HL-60 (cell line): ENCODE measurements at regions not wholly inside any gene's neighbourhood (a gene's known extent, or its start where the extent isn't known, plus 50 kb on each side); places are given as distances from the start of the nearest gene placed in this dataset.

Experiments used
- DNase-seq, 2 experiments: peaks; one replicate each; pipeline ENCODE4 v3.0.0-alpha.2; 2010 to 2020; ENCODE audit warnings: low read depth in 1 of 2, low spot score in 1 of 2
- H3K27ac ChIP-seq: fragments of 250-450 bp; sonication (Bioruptor Pico); replicated peaks from 2 replicates; pipeline ENCODE4 v1.5.1; 2020; ENCODE audit warnings: mild to moderate bottlenecking, moderate library complexity
- H3K27me3 ChIP-seq: fragments of 250-450 bp; sonication (Bioruptor Pico); 2 replicates; pipeline ENCODE4 v1.5.1; 2021; ENCODE audit warnings: mild to moderate bottlenecking, moderate library complexity; ENCODE audit not compliant: insufficient read depth, poor library complexity, severe bottlenecking
- H3K4me3 ChIP-seq: replicated peaks from 2 replicates; pipeline ENCODE4 v1.5.1; 2011; ENCODE audit warnings: mild to moderate bottlenecking, control low read depth, low read length; ENCODE audit not compliant: insufficient read depth
- CTCF ChIP-seq: IDR thresholded peaks from one replicate; pipeline ENCODE4 v1.5.1; 2011; ENCODE audit warnings: low read length, control low read depth, inconsistent platforms; ENCODE audit not compliant: insufficient read depth
- GABPA ChIP-seq: IDR thresholded peaks from 2 replicates; pipeline ENCODE4 v1.6.1; 2012; ENCODE audit warnings: low read depth
- POLR2AphosphoS5 ChIP-seq: IDR thresholded peaks from 2 replicates; pipeline ENCODE4 v1.6.1; 2012; ENCODE audit warnings: low read depth
- REST ChIP-seq: IDR thresholded peaks from 2 replicates; pipeline ENCODE4 v1.6.1; 2012; ENCODE audit warnings: low read depth; ENCODE audit not compliant: insufficient replicate concordance
- SPI1 ChIP-seq: IDR thresholded peaks from 2 replicates; pipeline ENCODE4 v1.6.1; 2012; ENCODE audit warnings: low read depth, mild to moderate bottlenecking, borderline replicate concordance

- no peaks in the 10 kb centered on the region for H3K27me3 ChIP-seq
- no peak overlapping the region for H3K27ac ChIP-seq
- no peak for DNase-seq
- TF ChIP-seq GABPA = no peak
- no peak for TF ChIP-seq CTCF
- TF ChIP-seq REST = no peak
- TF ChIP-seq SPI1 = no peak
- H3K4me3 ChIP-seq = no peak overlapping the region
Measured at GRCh38 chr1:213643360-213643759, 344.4 kb upstream of the PROX1 start.

GRCh38 chr1:213647864-213648650 is 339.7 kb upstream of the PROX1 start:
- TF ChIP-seq POLR2AphosphoS5 = no peak
- TF ChIP-seq REST = no peak
- TF ChIP-seq SPI1 = no peak
- TF ChIP-seq CTCF = no peak
- no peak for TF ChIP-seq GABPA
- H3K27ac ChIP-seq = no peak overlapping the region
- H3K4me3 ChIP-seq = no peak overlapping the region
- no peaks in the 10 kb centered on the region for H3K27me3 ChIP-seq
- DNase-seq = no peak

GRCh38 chr1:213649373-213649772 is 338.4 kb upstream of the PROX1 start:
- TF ChIP-seq CTCF (no peak), SPI1 (no peak), REST (no peak), POLR2AphosphoS5 (no peak), GABPA (no peak)
- H3K4me3 ChIP-seq = no peak overlapping the region
- no peaks in the 10 kb centered on the region for H3K27me3 ChIP-seq
- H3K27ac ChIP-seq = no peak overlapping the region
- no peak for DNase-seq
